OCI-LY7 (cell line): ENCODE measurements at regions not wholly inside any gene's neighbourhood (a gene's known extent, or its start where the extent isn't known, plus 50 kb on each side); places are given as distances from the start of the nearest gene placed in this dataset.

ENCODE experiments used
- CTCF ChIP-seq: fragments of 200-600 bp; sonication (generic); conservative IDR thresholded peaks from 2 replicates; pipeline ENCODE4 v1.5.1; 2014; ENCODE audit warnings: mild to moderate bottlenecking, antibody characterized with exemption, low read length, moderate library complexity, mixed read lengths
- EZH2phosphoT487 ChIP-seq: fragments of 200-600 bp; sonication (generic); IDR thresholded peaks from 2 replicates; pipeline ENCODE4 v1.6.1; 2018; ENCODE audit warnings: low read depth, borderline replicate concordance, mild to moderate bottlenecking, mixed run types, antibody characterized with exemption, low read length, moderate library complexity, mixed read lengths

DNA sequence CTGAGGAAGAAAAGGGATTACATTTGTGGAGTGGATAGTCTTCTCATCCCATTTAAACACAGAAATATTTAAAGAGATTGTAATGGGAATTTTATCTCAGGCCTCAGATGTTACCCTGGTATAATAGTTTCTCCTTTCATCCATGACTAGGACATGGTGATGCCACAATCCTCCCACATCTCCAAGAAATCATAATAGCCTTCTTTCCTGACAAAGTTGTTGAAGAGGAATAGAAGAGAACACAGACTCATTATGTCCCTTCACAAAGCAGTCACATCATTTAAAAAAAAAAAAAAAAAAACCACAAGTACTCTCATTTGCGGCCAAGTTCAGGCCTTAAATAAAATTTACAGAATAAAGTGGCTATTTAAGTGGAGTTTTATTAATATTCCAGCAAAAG is 359.6 kb downstream of the DEPDC1B start:
- TF ChIP-seq CTCF (no peak), EZH2phosphoT487 (no peak)
